CD4-positive, alpha-beta T cell (primary cell): ENCODE measurements at regions not wholly inside any gene's neighbourhood (a gene's known extent, or its start where the extent isn't known, plus 50 kb on each side); places are given as distances from the start of the nearest gene placed in this dataset.

Source experiments
- ATAC-seq: fragments of 200-7000 bp; cut with Tn5 transposase; one replicate; pipeline ENCODE4 v1.10.0; 2022; ENCODE audit warnings: mild to moderate bottlenecking; ENCODE audit not compliant: poor library complexity
- CTCF ChIA-PET: fragments of 350-600 bp; sonication (Branson Sonifier 250); formaldehyde crosslinking; loops from one replicate; lab custom pipeline; 2021; ENCODE audit warnings: antibody characterized with exemption, inconsistent platforms; lab: Charles Lee
- POLR2A ChIA-PET: fragments of 350-600 bp; sonication (Branson Sonifier 250); formaldehyde crosslinking; loops from one replicate; lab custom pipeline; 2021; ENCODE audit warnings: antibody characterized with exemption, inconsistent platforms; lab: Charles Lee
- DNase-seq, 14 experiments: peaks; one replicate each; pipeline ENCODE4 v3.0.0-alpha.2; 2013 to 2020; ENCODE audit warnings: mixed read lengths in 2 of 14
- H3K27ac ChIP-seq, 2 donors: one replicate each; pipeline versions ENCODE4 v1.5.1 to v1.7.0; 2013; ENCODE audit warnings: low read length in 2 of 2, low read depth in 1 of 2, mild to moderate bottlenecking in 1 of 2
- H3K27me3 ChIP-seq, 2 experiments: 1 replicate in 1 of 2; 2 replicates in 1 of 2; pipeline versions ENCODE4 v1.6.1 to v1.7.0; 2013; ENCODE audit warnings: low read length in 2 of 2, control low read depth in 1 of 2, mild to moderate bottlenecking in 1 of 2, moderate library complexity in 1 of 2; ENCODE audit not compliant: insufficient read depth in 2 of 2, control insufficient read depth in 1 of 2
- H3K36me3 ChIP-seq: one replicate; pipeline ENCODE4 v1.6.1; 2013; ENCODE audit warnings: low read length, control low read depth; ENCODE audit not compliant: insufficient read depth
- H3K4me1 ChIP-seq: one replicate; pipeline ENCODE4 v1.6.1; 2013; ENCODE audit warnings: low read length, control low read depth; ENCODE audit not compliant: insufficient read depth
- H3K4me3 ChIP-seq: one replicate; pipeline ENCODE4 v1.5.1; 2013; ENCODE audit warnings: mild to moderate bottlenecking, low read length, moderate library complexity
- H3K9me3 ChIP-seq, 2 experiments: 1 replicate in 1 of 2; 2 replicates in 1 of 2; pipeline versions ENCODE4 v1.6.1 to v1.7.0; 2013; ENCODE audit warnings: low read length in 2 of 2, mild to moderate bottlenecking in 2 of 2, control low read depth in 1 of 2, moderate library complexity in 1 of 2; ENCODE audit not compliant: control insufficient read depth in 1 of 2, insufficient read depth in 1 of 2
- H3K27ac Mint-ChIP-seq: one replicate; pipeline ENCODE4 v1.8.0; 2020; ENCODE audit warnings: mixed read lengths
- H3K27me3 Mint-ChIP-seq: one replicate; pipeline ENCODE4 v1.8.0; 2021; ENCODE audit warnings: mixed read lengths
- H3K36me3 Mint-ChIP-seq: one replicate; pipeline ENCODE4 v1.8.0; 2021; ENCODE audit warnings: low read depth, mixed read lengths
- H3K4me1 Mint-ChIP-seq: one replicate; pipeline ENCODE4 v1.8.0; 2021; ENCODE audit warnings: low read depth, mixed read lengths
- H3K4me3 Mint-ChIP-seq: one replicate; pipeline ENCODE4 v1.8.0; 2020; ENCODE audit warnings: mild to moderate bottlenecking, mixed read lengths
- H3K9me3 Mint-ChIP-seq: one replicate; pipeline ENCODE4 v1.8.0; 2020; ENCODE audit warnings: mixed read lengths
- CTCF ChIP-seq: fragments of 200-600 bp; IDR thresholded peaks from one replicate; pipeline ENCODE4 v1.8.0; 2022; ENCODE audit warnings: antibody characterized with exemption, mild to moderate bottlenecking
- intact Hi-C, 2 experiments: fragments of 100-400 bp; cut with DNase I in 1 of 2; cut with micrococcal nuclease in 1 of 2; formaldehyde crosslinking; loops; one replicate each; pipeline versions ENCODE4 v1.15.1 to v1.9.0; 2023 to 2025; cut with DNase I, micrococcal nuclease

GRCh38 chr12:29023436-29024076 is 125.5 kb upstream of the FAR2 start:
- ChIA-PET CTCF (no interaction called here), POLR2A (no interaction called here)
- intact Hi-C loops, result no loop called here
- Histone ChIP-seq H3K27ac (no peak overlapping the region), H3K4me1 (no peaks in the 10 kb centered on the region), H3K27me3 (no peaks in the 10 kb centered on the region), H3K4me3 (no peak overlapping the region), H3K9me3 (no peaks in the 10 kb centered on the region), H3K36me3 (no peaks in the 10 kb centered on the region)
- peak; percentile 14 for TF ChIP-seq CTCF
- Mint-ChIP-seq H3K27ac (no peak overlapping the region), H3K36me3 (no peaks in the 10 kb centered on the region), H3K4me1 (peaks cover 11% of the 10 kb centered on the region), H3K9me3 (no peaks in the 10 kb centered on the region), H3K27me3 (peaks cover 4% of the 10 kb centered on the region), H3K4me3 (no peak overlapping the region)
- no peak for ATAC-seq
- DNase-seq, result no peak

- Mint-ChIP-seq H3K4me1 (peaks cover 11% of the 10 kb centered on the region), H3K27me3 (peaks cover 10% of the 10 kb centered on the region), H3K36me3 (no peaks in the 10 kb centered on the region), H3K9me3 (no peaks in the 10 kb centered on the region), H3K27ac (no peak overlapping the region), H3K4me3 (no peak overlapping the region)
- no peak overlapping the region for H3K4me3 ChIP-seq
- POLR2A ChIA-PET, result interaction anchor here (0.8 kb wide), 1 partner anchor 14 kb away, joined by 3 read pairs; no protein-coding TSS in a partner anchor
- no peak for TF ChIP-seq CTCF
- ATAC-seq (no peak), DNase-seq (no peak)
- CTCF ChIA-PET, result interaction anchor here (0.6 kb wide), 1 partner anchor 1145 kb away, joined by 3 read pairs; no protein-coding TSS in a partner anchor
- no peaks in the 10 kb centered on the region for H3K4me1 ChIP-seq
- no peak overlapping the region for H3K27ac ChIP-seq
- no peaks in the 10 kb centered on the region for H3K9me3 ChIP-seq
- no peaks in the 10 kb centered on the region for H3K27me3 ChIP-seq
- intact Hi-C loops, result no loop called here
- H3K36me3 ChIP-seq, result no peaks in the 10 kb centered on the region
Measured at GRCh38 chr12:29024117-29024516, 125.0 kb upstream of the FAR2 start.

- Mint-ChIP-seq H3K4me3 (no peak overlapping the region), H3K9me3 (no peaks in the 10 kb centered on the region), H3K36me3 (no peaks in the 10 kb centered on the region), H3K27me3 (peaks cover 13% of the 10 kb centered on the region), H3K4me1 (peaks cover 11% of the 10 kb centered on the region), H3K27ac (no peak overlapping the region)
- Histone ChIP-seq H3K4me3 (no peak overlapping the region), H3K9me3 (no peaks in the 10 kb centered on the region), H3K27ac (no peak overlapping the region), H3K36me3 (no peaks in the 10 kb centered on the region), H3K4me1 (no peaks in the 10 kb centered on the region), H3K27me3 (no peaks in the 10 kb centered on the region)
- DNase-seq (peak in 1 of 14 experiments; percentile 3), ATAC-seq (no peak)
- intact Hi-C loops, result no loop called here
- TF ChIP-seq CTCF, result no peak
- ChIA-PET POLR2A (no interaction called here), CTCF (no interaction called here)
Measured at GRCh38 chr12:29025937-29026336, 123.1 kb upstream of the FAR2 start.
